GM23248 (cell line): ENCODE measurements at regions not wholly inside any gene's neighbourhood (a gene's known extent, or its start where the extent isn't known, plus 50 kb on each side); places are given as distances from the start of the nearest gene placed in this dataset.

Experiments
- DNase-seq: peaks from one replicate; pipeline ENCODE4 v3.0.0-alpha.2; 2015
- H2AFZ ChIP-seq: fragments of 200-600 bp; sonication (generic); 2 replicates; pipeline ENCODE4 v1.6.1; 2016; ENCODE audit warnings: antibody characterized with exemption
- H3F3A ChIP-seq: fragments of 200-600 bp; sonication (generic); 2 replicates; pipeline ENCODE4 v1.6.1; 2016; ENCODE audit warnings: mild to moderate bottlenecking, antibody characterized with exemption, mixed run types; ENCODE audit not compliant: insufficient read depth
- H3K27ac ChIP-seq: fragments of 200-600 bp; sonication (generic); 2 replicates; pipeline ENCODE4 v1.5.1; 2016; ENCODE audit warnings: mild to moderate bottlenecking
- H3K27me3 ChIP-seq: fragments of 200-600 bp; sonication (generic); replicated peaks from 2 replicates; pipeline ENCODE4 v1.6.1; 2016; ENCODE audit warnings: mild to moderate bottlenecking; ENCODE audit not compliant: insufficient read depth
- H3K36me3 ChIP-seq: fragments of 200-600 bp; sonication (generic); 2 replicates; pipeline ENCODE4 v1.6.1; 2016; ENCODE audit warnings: low read depth, mild to moderate bottlenecking
- H3K4me1 ChIP-seq: fragments of 200-600 bp; sonication (generic); 2 replicates; pipeline ENCODE4 v1.6.1; 2016; ENCODE audit warnings: mild to moderate bottlenecking; ENCODE audit not compliant: insufficient read depth
- H3K4me2 ChIP-seq: fragments of 200-600 bp; sonication (generic); one replicate; pipeline ENCODE4 v1.6.1; 2016; ENCODE audit warnings: mild to moderate bottlenecking; ENCODE audit not compliant: unreplicated experiment
- H3K4me3 ChIP-seq: fragments of 200-600 bp; sonication (generic); 2 replicates; pipeline ENCODE4 v1.5.1; 2016; ENCODE audit warnings: mild to moderate bottlenecking
- H3K79me2 ChIP-seq: fragments of 200-600 bp; sonication (generic); 2 replicates; pipeline ENCODE4 v1.6.1; 2016; ENCODE audit warnings: mild to moderate bottlenecking; ENCODE audit not compliant: insufficient read depth
- H3K9ac ChIP-seq: fragments of 200-600 bp; sonication (generic); 2 replicates; pipeline ENCODE4 v1.6.1; 2016; ENCODE audit warnings: mild to moderate bottlenecking
- H3K9me2 ChIP-seq: fragments of 200-600 bp; sonication (generic); 2 replicates; pipeline ENCODE4 v1.6.1; 2016; ENCODE audit warnings: mixed run types, mild to moderate bottlenecking, moderate library complexity; ENCODE audit not compliant: insufficient read depth
- H3K9me3 ChIP-seq: fragments of 200-600 bp; sonication (generic); one replicate; pipeline ENCODE4 v1.6.1; 2017; ENCODE audit warnings: low read depth
- H4K20me1 ChIP-seq: fragments of 200-600 bp; sonication (generic); 2 replicates; pipeline ENCODE4 v1.6.0; 2016; ENCODE audit not compliant: insufficient read depth
- EZH2 ChIP-seq: fragments of 200-600 bp; sonication (generic); IDR thresholded peaks from 2 replicates; pipeline ENCODE4 v1.6.1; 2018; ENCODE audit warnings: antibody characterized with exemption, mild to moderate bottlenecking; ENCODE audit not compliant: insufficient read depth, poor library complexity, severe bottlenecking
- EZH2phosphoT487 ChIP-seq: fragments of 200-600 bp; sonication (generic); IDR thresholded peaks from 2 replicates; pipeline ENCODE4 v1.6.1; 2018; ENCODE audit warnings: antibody characterized with exemption, moderate library complexity, mild to moderate bottlenecking, low read depth; ENCODE audit not compliant: insufficient read depth
- WGBS, 2 experiments: methylation state at CpG; one replicate each; pipeline ENCODE4 v1.1.6; 2015 to 2017; ENCODE audit warnings: low lambda C conversion rate in 2 of 2, low coverage in 1 of 2; ENCODE audit errors: missing lambda C conversion rate in 2 of 2; 5-methylcytosine and 5-hydroxymethylcytosine counted together
- in situ Hi-C: fragments of 300-500 bp; cut with MboI; formaldehyde crosslinking; loops from 2 replicates; pipeline ENCODE4 v1.15.0; 2020

DNA sequence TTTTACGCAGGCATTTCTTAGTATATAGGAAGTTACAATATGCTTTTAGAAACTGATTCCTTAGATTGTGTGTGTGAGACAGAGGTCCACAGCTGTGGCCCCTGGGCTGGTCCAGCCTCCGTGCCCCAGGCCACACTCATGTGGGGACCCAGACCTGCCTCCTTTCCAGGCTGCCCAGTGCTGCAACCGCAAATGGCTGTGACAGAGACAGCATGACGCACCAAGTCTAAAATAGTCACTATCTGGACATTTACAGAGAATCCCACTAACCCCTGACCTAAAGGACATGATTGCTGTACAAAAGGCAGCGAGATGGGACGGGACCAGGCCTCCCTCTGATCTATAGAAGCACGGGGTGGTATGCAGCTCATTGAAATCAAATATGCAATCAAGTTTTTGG, 152.2 kb downstream of the TMEM18 start:
- Histone ChIP-seq H3K4me1 (no peaks in the 10 kb centered on the region), H3K9me3 (no peaks in the 10 kb centered on the region), H3K27me3 (no peaks in the 10 kb centered on the region), H3K9me2 (no peaks in the 10 kb centered on the region), H3F3A (no peaks in the 10 kb centered on the region), H3K36me3 (no peaks in the 10 kb centered on the region), H2AFZ (no peak overlapping the region), H3K4me2 (no peak overlapping the region), H3K9ac (no peak overlapping the region), H3K79me2 (no peaks in the 10 kb centered on the region), H4K20me1 (no peaks in the 10 kb centered on the region), H3K4me3 (no peak overlapping the region), H3K27ac (peak overlapping the region; percentile 33; the same call in 1 of the 2 replicates)
- 42 to 44% methylated on average over 7 of the region's 7 CpGs for WGBS, 2 experiments
- in situ Hi-C loops: no loop called here
- TF ChIP-seq EZH2: no peak
- TF ChIP-seq EZH2phosphoT487: no peak
- DNase-seq: no peak

DNA sequence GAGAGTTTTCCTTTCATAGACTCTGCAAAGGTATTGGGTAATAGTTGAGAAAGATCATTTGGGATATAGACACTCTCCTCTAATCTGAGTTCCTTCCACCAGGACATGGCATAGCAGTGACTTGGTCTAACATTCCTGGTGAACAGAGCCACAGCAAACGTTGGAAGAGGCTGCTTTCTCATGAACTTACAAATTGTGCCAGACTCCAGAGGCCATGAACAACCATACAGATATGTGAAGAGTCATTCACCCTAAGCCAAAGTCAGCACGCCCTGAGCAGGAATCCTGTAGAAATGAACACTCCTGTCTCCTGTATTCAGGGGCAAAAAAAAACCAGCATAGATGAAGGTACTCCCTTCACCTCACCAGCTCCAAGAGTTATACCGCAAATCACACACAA, 152.8 kb downstream of the TMEM18 start:
- 30 to 39% methylated on average over 3 of the region's 3 CpGs for WGBS, 2 experiments
- H4K20me1 ChIP-seq: no peaks in the 10 kb centered on the region
- in situ Hi-C loops: no loop called here

DNA sequence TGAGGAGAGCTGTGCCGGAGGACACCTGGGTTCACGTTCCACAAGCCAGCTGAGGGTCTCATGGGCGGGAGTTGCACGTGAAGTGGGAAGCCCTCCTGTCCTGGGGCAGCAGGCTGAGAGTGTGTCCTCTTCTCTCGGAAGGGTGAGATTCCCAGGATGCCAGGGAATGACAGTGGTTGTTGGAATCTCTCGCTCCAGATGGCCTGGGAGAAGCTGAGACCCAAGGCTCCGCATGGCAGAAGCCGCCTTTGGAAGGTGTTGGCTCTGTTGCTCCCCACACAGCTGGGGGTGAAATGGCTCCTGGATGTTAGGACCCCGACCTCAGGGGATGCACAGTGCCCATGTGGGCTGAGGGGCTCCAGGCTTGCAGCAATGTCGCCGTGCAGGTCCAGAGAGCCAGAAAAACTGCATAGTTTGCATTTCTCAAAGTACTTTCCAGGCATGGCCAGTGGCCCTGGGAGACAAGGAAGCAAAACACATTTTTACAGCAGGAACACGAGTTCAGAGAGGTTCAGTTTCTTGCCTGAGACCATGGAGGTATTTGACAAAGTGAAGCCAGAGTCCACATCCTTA, 153.4 kb downstream of the TMEM18 start:
- Histone ChIP-seq H3K9me2 (no peaks in the 10 kb centered on the region), H3K4me2 (no peak overlapping the region), H3K27ac (no peak overlapping the region), H3K9me3 (no peaks in the 10 kb centered on the region), H3K4me3 (no peak overlapping the region), H3K4me1 (no peaks in the 10 kb centered on the region), H2AFZ (no peak overlapping the region), H3K27me3 (no peaks in the 10 kb centered on the region), H3K9ac (no peak overlapping the region), H3K79me2 (no peaks in the 10 kb centered on the region), H4K20me1 (no peaks in the 10 kb centered on the region), H3K36me3 (no peaks in the 10 kb centered on the region), H3F3A (no peaks in the 10 kb centered on the region)
- in situ Hi-C loops: no loop called here
- no peak for TF ChIP-seq EZH2phosphoT487
- no peak for TF ChIP-seq EZH2
- DNase-seq: no peak
- 52 to 53% methylated on average over 12 of the region's 12 CpGs for WGBS, 2 experiments

More for the DNA sequence above, 152.8 kb downstream of the TMEM18 start:
- Histone ChIP-seq H3F3A (no peaks in the 10 kb centered on the region), H3K36me3 (no peaks in the 10 kb centered on the region), H3K9me2 (no peaks in the 10 kb centered on the region), H3K4me1 (no peaks in the 10 kb centered on the region), H3K79me2 (no peaks in the 10 kb centered on the region), H2AFZ (no peak overlapping the region), H3K9me3 (no peaks in the 10 kb centered on the region), H3K4me3 (no peak overlapping the region), H3K9ac (no peak overlapping the region), H3K27me3 (no peaks in the 10 kb centered on the region), H3K27ac (peak overlapping the region; percentile 33; the same call in 1 of the 2 replicates), H3K4me2 (no peak overlapping the region)
- no peak for TF ChIP-seq EZH2phosphoT487
- no peak for TF ChIP-seq EZH2
- DNase-seq: peak; percentile 62

DNA sequence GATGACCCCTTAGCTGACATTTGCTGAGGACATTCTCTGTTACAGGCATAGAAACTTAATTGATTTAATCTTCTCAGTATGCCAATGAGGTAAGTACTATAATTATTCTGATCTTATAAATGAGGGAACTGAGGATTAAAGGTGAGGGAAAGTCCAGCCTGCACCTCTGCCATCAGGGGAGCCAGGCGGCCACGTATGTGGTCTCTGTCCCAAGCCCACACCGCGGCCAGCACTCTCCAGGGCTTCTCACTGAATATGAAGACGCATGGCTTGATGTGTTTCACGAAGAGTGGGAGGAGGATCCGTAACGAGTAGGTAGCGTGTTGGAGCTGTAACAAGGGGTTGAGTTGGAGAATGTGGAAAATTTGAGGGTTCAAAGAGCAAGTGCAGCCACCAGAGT, 154.4 kb downstream of the TMEM18 start:
- TF ChIP-seq EZH2 (no peak), EZH2phosphoT487 (no peak)
- in situ Hi-C loops: no loop called here

More for the DNA sequence above, 154.4 kb downstream of the TMEM18 start:
- Histone ChIP-seq H3F3A (no peaks in the 10 kb centered on the region), H3K36me3 (no peaks in the 10 kb centered on the region), H4K20me1 (no peaks in the 10 kb centered on the region), H2AFZ (no peak overlapping the region), H3K9me2 (no peaks in the 10 kb centered on the region), H3K9me3 (no peaks in the 10 kb centered on the region), H3K4me2 (no peak overlapping the region), H3K27me3 (no peaks in the 10 kb centered on the region), H3K9ac (no peak overlapping the region), H3K79me2 (no peaks in the 10 kb centered on the region), H3K4me1 (no peaks in the 10 kb centered on the region), H3K27ac (no peak overlapping the region), H3K4me3 (no peak overlapping the region)
- WGBS, 2 experiments: 51 to 52% methylated on average over 9 of the region's 9 CpGs
- no peak for DNase-seq
